Astrocyte of the spinal cord (primary cell): ENCODE measurements at regions not wholly inside any gene's neighbourhood (a gene's known extent, or its start where the extent isn't known, plus 50 kb on each side); places are given as distances from the start of the nearest gene placed in this dataset.

ENCODE experiments used
- DNase-seq: peaks from one replicate; pipeline ENCODE4 v3.0.0; 2011; ENCODE audit warnings: low read depth, low spot score
- H3K4me3 ChIP-seq: 2 replicates; pipeline ENCODE4 v1.5.1; 2011; ENCODE audit warnings: low read depth, mild to moderate bottlenecking, low read length, moderate library complexity
- in situ Hi-C: cut with HindIII; loops from 2 replicates; pipeline ENCODE4 v1.10.0; 2017; ENCODE audit warnings: low sequenced_read_pairs
- TF ChIP-seq, protein P1 (sequence below): IDR thresholded peaks from 2 replicates; pipeline ENCODE4 v1.5.1; 2012; ENCODE audit warnings: low read depth, mild to moderate bottlenecking, low read length, inconsistent platforms

DNA sequence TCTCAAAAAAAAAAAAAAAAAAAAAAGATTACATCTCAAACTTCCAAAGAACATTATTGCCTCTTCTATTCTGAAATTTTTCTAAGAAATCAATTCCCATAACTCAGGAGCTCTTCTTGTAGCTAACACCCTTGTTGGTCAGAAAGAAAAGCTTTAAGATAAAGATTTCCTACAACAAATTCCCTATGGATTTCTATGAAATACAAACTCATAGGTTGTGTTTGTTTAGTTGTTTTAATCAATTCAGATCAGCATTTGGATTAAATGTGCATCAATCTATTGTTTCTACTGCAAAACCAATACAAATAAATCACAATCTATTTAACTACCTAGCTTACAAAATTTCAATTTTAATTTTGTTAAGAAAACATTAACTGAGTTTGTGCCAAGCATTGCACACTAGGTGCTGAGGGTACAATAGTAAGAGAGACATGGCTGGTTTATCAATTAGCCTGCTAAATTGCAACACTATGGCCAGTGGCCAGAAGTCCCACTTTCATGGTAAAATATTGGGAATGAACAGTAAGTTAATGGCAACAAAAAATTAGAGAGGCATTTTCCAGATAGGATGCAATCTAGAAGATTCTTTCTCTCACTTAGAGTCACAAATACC is 80.2 kb upstream of the MYCN start:
- TF ChIP-seq, protein P1, sequence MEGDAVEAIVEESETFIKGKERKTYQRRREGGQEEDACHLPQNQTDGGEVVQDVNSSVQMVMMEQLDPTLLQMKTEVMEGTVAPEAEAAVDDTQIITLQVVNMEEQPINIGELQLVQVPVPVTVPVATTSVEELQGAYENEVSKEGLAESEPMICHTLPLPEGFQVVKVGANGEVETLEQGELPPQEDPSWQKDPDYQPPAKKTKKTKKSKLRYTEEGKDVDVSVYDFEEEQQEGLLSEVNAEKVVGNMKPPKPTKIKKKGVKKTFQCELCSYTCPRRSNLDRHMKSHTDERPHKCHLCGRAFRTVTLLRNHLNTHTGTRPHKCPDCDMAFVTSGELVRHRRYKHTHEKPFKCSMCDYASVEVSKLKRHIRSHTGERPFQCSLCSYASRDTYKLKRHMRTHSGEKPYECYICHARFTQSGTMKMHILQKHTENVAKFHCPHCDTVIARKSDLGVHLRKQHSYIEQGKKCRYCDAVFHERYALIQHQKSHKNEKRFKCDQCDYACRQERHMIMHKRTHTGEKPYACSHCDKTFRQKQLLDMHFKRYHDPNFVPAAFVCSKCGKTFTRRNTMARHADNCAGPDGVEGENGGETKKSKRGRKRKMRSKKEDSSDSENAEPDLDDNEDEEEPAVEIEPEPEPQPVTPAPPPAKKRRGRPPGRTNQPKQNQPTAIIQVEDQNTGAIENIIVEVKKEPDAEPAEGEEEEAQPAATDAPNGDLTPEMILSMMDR: no peak
- in situ Hi-C loops: no loop called here
- no peak for DNase-seq
- H3K4me3 ChIP-seq: no peak overlapping the region

DNA sequence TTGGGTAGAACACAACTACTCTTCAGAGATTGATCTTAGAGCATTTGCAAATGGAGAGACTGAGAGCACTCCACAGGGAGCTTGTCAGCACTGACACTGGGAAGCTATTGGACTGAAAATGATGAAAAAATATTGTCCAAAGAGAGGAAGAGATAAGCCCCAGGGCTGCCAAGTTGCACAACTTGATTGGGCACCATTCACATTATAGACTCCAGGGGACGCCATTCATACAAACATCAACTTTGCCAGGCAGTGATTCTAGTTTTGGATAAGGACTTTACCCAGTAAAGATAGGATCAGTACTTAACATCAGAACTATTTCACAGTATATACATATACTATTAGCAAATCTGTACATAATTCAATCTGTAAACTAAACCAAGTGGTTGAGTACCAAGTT is 79.6 kb upstream of the MYCN start:
- TF ChIP-seq, protein P1: no peak
- DNase-seq: no peak
- no peak overlapping the region for H3K4me3 ChIP-seq
- in situ Hi-C loops: no loop called here

DNA sequence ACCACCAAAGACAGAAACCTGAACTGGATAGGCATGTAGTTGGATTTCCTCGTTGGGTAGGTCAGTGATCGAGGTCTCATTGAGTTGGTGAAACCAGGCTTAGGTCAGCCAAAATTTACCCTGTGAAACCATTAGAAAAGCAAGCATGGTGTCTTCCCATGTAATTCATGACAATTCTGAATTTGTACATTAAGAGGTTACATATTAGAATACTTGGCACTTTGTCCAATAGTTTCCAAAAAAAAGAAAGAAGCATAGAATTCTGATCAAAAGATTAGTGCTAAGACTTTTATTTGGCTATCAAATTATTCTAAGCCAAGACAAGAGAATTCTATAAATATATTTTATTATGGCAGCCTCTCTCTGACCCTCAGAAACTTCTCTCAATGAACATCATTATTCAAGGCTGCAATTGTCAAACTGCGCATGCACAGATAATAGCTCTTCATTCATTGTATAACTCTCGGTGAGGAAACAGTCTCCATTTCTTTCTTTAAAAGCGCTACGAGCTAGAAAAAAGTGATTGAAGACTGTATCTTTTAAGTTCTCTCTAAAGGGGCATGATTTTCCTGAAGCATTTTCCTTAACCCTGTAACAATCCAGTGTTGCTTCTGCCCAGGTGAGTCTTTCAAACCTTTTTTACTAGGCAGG is 79.1 kb upstream of the MYCN start:
- no peak for DNase-seq
- no peak overlapping the region for H3K4me3 ChIP-seq
- TF ChIP-seq, protein P1: no peak
- in situ Hi-C loops: no loop called here

DNA sequence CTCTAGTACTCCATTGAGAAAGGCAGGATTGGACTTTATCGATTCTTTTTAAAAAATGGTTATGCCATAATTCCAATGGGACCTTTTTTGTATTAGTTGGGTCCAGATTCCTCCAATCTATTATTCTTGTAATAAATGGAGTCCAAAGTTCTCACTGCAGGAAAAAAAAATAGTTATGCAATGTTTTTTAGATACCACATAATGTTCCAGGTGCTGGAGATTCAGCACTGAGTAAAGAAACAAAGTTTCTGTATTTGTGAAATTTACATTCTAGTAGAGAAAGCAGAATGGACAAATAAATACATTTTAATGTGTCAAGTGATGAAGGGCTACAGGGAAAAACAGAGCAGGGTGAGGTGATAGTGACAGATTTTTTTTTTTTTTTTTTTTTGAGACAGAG is 78.5 kb upstream of the MYCN start:
- TF ChIP-seq, protein P1: no peak
- in situ Hi-C loops: no loop called here
- no peak overlapping the region for H3K4me3 ChIP-seq
- DNase-seq: no peak

DNA sequence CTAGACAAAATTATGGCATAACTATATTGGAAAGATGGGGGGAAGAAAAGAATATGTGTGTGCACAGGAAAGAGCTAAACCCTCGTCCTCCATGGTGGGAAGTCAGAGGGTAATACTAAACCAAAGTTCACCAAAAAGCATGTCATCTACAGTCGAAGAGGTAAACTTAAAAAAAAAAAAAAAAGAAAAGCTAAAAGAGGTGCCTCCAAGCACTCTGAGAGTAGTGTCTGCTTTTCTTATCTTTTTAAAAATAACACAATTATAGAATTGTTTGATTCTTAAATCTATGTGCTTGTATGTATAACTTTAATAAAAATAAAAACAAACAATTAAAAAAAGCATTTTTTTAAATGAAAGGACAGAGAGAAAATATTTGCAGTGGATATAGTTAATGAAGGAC is 77.3 kb upstream of the MYCN start:
- no peak for DNase-seq
- TF ChIP-seq, protein P1: no peak
- H3K4me3 ChIP-seq: no peak overlapping the region
- in situ Hi-C loops: no loop called here

DNA sequence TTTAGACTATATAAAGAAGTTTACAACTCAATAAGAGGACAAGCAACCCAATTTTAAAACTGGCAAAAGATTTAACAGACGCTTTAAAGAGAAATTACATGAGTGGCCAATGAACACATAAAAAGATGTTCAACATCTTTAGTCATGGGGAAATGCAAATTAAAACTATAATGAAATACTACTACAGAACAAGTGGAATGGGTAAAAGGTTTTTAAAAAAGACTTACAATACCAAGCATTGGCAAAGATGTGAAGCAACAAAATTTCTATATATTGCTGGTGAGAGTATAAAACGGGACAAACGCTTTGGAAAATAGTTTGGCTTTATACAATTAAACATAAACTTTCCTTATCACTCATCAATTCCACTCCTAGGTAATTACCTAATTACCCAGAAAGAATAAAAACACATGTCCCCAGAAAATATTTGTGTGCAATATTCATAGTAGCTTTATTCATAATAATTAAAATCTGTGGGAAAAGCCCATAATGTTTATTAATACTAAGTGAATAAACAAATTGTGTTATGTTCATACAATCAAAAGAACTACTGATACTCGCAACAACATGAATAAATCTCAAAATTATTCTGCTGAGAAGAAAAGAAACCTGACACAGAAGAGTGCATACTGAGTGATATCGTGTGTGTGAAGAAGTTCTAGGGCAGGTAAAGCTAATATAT is 76.7 kb upstream of the MYCN start:
- DNase-seq: no peak
- H3K4me3 ChIP-seq: no peak overlapping the region
- TF ChIP-seq, protein P1: no peak
- in situ Hi-C loops: no loop called here
